Left renal cortex interstitium (tissue), 4 donors: ENCODE measurements at regions not wholly inside any gene's neighbourhood (a gene's known extent, or its start where the extent isn't known, plus 50 kb on each side); places are given as distances from the start of the nearest gene placed in this dataset.

ENCODE experiments used
- DNase-seq, 4 donors: peaks; one replicate each; pipeline ENCODE4 v3.0.0-alpha.2; 2013; ENCODE audit warnings: low read depth in 4 of 4, low spot score in 2 of 4, missing footprints in 1 of 4

- DNase-seq: no peak
Observed at GRCh38 chr2:129456691-129457090, 522.8 kb upstream of the RAB6C start.

GRCh38 chr2:129457277-129457818 is 522.1 kb upstream of the RAB6C start:
- DNase-seq: no peak

GRCh38 chr2:129458006-129458405 is 521.5 kb upstream of the RAB6C start:
- DNase-seq: no peak

GRCh38 chr2:129458436-129458835 is 521.0 kb upstream of the RAB6C start:
- no peak for DNase-seq

GRCh38 chr2:129459200-129459876 is 520.1 kb upstream of the RAB6C start:
- DNase-seq: no peak

- no peak for DNase-seq
Observed at GRCh38 chr2:129459881-129460280, 519.6 kb upstream of the RAB6C start.

- no peak for DNase-seq
Observed at GRCh38 chr2:129460299-129461198, 518.9 kb upstream of the RAB6C start.

- DNase-seq: no peak
Observed at GRCh38 chr2:129462349-129462748, 517.1 kb upstream of the RAB6C start.

GRCh38 chr2:129462967-129463366 is 516.5 kb upstream of the RAB6C start:
- no peak for DNase-seq

GRCh38 chr2:129464036-129464435 is 515.4 kb upstream of the RAB6C start:
- DNase-seq: no peak

- DNase-seq: no peak
Observed at GRCh38 chr2:129464631-129465030, 514.8 kb upstream of the RAB6C start.

- no peak for DNase-seq
Observed at GRCh38 chr2:129465045-129465444, 514.4 kb upstream of the RAB6C start.

GRCh38 chr2:129466389-129466788 is 513.1 kb upstream of the RAB6C start:
- no peak for DNase-seq

GRCh38 chr2:129467012-129467779 is 512.3 kb upstream of the RAB6C start:
- no peak for DNase-seq

- no peak for DNase-seq
Observed at GRCh38 chr2:129467941-129468340, 511.5 kb upstream of the RAB6C start.

- no peak for DNase-seq
Observed at GRCh38 chr2:129468879-129469278, 510.6 kb upstream of the RAB6C start.

GRCh38 chr2:129469389-129469788 is 510.1 kb upstream of the RAB6C start:
- no peak for DNase-seq

- no peak for DNase-seq
Observed at GRCh38 chr2:129469871-129470270, 509.6 kb upstream of the RAB6C start.

- no peak for DNase-seq
Observed at GRCh38 chr2:129478902-129479517, 500.5 kb upstream of the RAB6C start.

- no peak for DNase-seq
Observed at GRCh38 chr2:129479892-129480291, 499.6 kb upstream of the RAB6C start.

- DNase-seq: no peak
Observed at GRCh38 chr2:129480790-129481189, 498.7 kb upstream of the RAB6C start.
